A673 (cell line): ENCODE measurements at regions not wholly inside any gene's neighbourhood (a gene's known extent, or its start where the extent isn't known, plus 50 kb on each side); places are given as distances from the start of the nearest gene placed in this dataset.

Experiments used
- CTCF ChIP-seq: fragments of 300-800, 200-600 bp; sonication (generic); conservative IDR thresholded peaks from 2 replicates; pipeline ENCODE4 v1.5.1; 2017; ENCODE audit warnings: low read depth, mild to moderate bottlenecking, antibody characterized with exemption, low read length, moderate library complexity, mixed read lengths
- EZH2 ChIP-seq: fragments of 200-600 bp; sonication (generic); IDR thresholded peaks from 2 replicates; pipeline ENCODE4 v1.6.1; 2017; ENCODE audit warnings: borderline replicate concordance, low read depth, mild to moderate bottlenecking, mixed read lengths, antibody characterized with exemption, low read length; ENCODE audit not compliant: poor library complexity, severe bottlenecking

- TF ChIP-seq CTCF (no peak), EZH2 (no peak)
Measured at GRCh38 chr9:81370096-81370495, 319.3 kb downstream of the TLE1 start.
